ENCODE measurements at regions not wholly inside any gene's neighbourhood (a gene's known extent, or its start where the extent isn't known, plus 50 kb on each side); places are given as distances from the start of the nearest gene placed in this dataset.

DNA sequence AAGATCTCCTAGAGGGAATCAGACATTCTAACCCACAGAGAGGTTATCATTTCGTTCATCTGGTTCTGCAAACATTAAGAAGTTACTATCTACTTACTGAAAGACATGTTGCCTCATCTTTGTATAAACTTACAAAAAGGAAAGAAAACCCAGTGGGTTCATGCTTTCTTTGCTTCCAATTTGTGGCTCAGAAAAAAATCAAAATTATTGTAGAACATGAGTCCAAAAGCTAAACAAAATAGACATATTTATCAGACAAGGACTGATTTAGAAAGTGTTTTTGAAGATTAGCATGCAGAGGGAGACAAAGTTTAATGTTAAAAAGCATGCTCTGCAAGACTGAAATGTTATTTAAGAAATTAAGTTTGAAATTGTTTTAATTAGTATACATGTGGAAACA is 123.1 kb downstream of the MBL2 start:
- TF ChIP-seq CTCF (optimal IDR thresholded peaks at IDR 0.05 in 1 of 3, IDR thresholded peaks at IDR 0.05 in 1 of 3, conservative IDR thresholded peaks at IDR 0.05 in 1 of 3; ENCODE audit: extremely low read depth in 1 of 3, insufficient read depth in 2 of 3, low read length in 3 of 3) (no peak), EZH2 (IDR thresholded peaks at IDR 0.05; ENCODE audit: low read length) (no peak)

Measured in keratinocyte (primary cell).